Thoracic aorta (tissue), 2 donors: ENCODE measurements at regions not wholly inside any gene's neighbourhood (a gene's known extent, or its start where the extent isn't known, plus 50 kb on each side); places are given as distances from the start of the nearest gene placed in this dataset.

Experiments used
- ATAC-seq: fragments of 150-250 bp; one replicate; pipeline ENCODE4 v1.8.0; 2017; ENCODE audit warnings: low read depth; ENCODE audit not compliant: insufficient number of reproducible peaks, low FRiP score
- DNase-seq: peaks from one replicate; pipeline ENCODE4 v3.0.0-alpha.2; 2020; ENCODE audit warnings: low spot score
- H3K27ac ChIP-seq, 2 donors: fragments of 200-600 bp; sonication (generic); 1 replicate in 1 of 2; 2 replicates in 1 of 2; pipeline ENCODE4 v1.5.1; 2016; ENCODE audit warnings: mild to moderate bottlenecking in 2 of 2, moderate library complexity in 2 of 2
- H3K27me3 ChIP-seq: fragments of 200-600 bp; sonication (generic); replicated peaks from 2 replicates; pipeline ENCODE4 v1.6.0; 2016; ENCODE audit warnings: mild to moderate bottlenecking; ENCODE audit not compliant: insufficient read depth
- H3K36me3 ChIP-seq: fragments of 200-600 bp; sonication (generic); one replicate; pipeline ENCODE4 v1.5.1; 2016
- H3K4me1 ChIP-seq, 2 donors: fragments of 200-600 bp; sonication (generic); 1 replicate in 1 of 2; 2 replicates in 1 of 2; pipeline versions ENCODE4 v1.5.1 to v1.6.0; 2016; ENCODE audit warnings: low read depth in 2 of 2, mild to moderate bottlenecking in 1 of 2; ENCODE audit not compliant: control insufficient read depth in 1 of 2
- H3K4me3 ChIP-seq: fragments of 200-600 bp; sonication (generic); 2 replicates; pipeline ENCODE4 v1.5.1; 2016; ENCODE audit warnings: mild to moderate bottlenecking
- H3K9me3 ChIP-seq: fragments of 200-600 bp; sonication (generic); 2 replicates; pipeline ENCODE4 v1.5.1; 2016
- CTCF ChIP-seq: fragments of 200-600 bp; sonication (generic); IDR thresholded peaks from one replicate; pipeline ENCODE4 v1.5.1; 2019; ENCODE audit warnings: antibody characterized with exemption

DNA sequence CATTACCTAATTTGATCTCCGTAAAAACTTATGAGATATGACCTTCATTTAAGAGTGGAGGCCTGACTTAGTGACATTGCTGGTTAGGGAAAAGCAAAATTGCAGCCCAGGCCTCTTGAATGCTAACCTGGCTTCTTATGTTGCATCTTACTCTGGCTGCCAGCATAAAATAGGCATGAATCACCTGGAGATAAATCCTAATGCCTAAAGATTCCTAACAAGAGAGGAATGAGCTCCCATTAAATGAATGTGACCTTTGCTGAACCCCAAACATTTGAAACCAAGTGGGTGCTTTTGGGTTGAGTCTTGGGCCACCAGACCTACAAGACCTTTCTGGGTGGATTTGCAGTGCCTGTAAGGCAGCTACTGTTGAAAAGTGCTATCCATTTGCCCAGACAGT is 1145.6 kb upstream of the TENM4 start:
- no peak for TF ChIP-seq CTCF
- Histone ChIP-seq H3K27ac (no peak overlapping the region), H3K4me1 (no peaks in the 10 kb centered on the region), H3K4me3 (no peak overlapping the region), H3K9me3 (no peaks in the 10 kb centered on the region), H3K27me3 (no peaks in the 10 kb centered on the region), H3K36me3 (no peaks in the 10 kb centered on the region)
- no peak for ATAC-seq
- DNase-seq = no peak

DNA sequence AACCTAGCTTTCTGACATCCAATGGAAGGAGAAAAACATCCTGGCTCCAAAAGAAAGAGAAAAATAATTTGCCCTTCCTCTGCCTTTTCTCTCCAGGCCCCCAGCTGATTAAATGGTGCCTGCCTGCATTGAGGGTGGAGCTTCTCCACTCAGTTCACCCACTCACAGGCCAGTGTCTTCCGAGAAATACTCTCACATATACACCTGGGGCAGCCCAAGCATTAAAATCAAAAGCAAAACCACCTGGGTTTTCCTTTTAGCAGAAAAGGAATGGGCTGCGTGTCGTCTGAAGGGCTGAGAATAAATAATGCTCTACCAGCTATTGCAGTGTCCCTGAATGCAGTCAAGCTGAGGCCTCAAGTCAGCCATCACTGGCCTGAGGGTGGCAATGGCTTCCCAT is 1143.8 kb upstream of the TENM4 start:
- no peaks in the 10 kb centered on the region for H3K36me3 ChIP-seq
- DNase-seq (no peak), ATAC-seq (no peak)
- H3K9me3 ChIP-seq = no peaks in the 10 kb centered on the region
- no peak overlapping the region for H3K4me3 ChIP-seq
- H3K4me1 ChIP-seq = no peaks in the 10 kb centered on the region
- H3K27ac ChIP-seq = no peak overlapping the region
- H3K27me3 ChIP-seq = no peaks in the 10 kb centered on the region
- no peak for TF ChIP-seq CTCF

DNA sequence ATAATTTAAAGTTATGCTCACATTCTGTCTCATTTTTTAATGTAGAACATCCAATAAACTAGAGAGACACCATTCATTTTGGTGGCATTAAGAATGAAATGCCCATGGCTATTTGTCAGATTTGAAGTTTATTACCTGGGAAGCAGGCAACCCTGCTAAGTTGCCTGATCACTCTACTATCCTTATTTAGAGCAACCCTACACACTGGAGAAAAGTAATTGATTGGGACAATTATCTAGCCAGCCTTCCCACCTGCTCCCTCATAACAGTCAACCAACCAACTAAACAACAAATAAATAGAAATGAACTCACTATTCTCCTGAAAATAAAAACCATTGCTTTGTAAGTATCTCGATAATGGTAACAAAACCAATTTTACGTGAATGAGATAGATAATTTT is 1129.0 kb upstream of the TENM4 start:
- Histone ChIP-seq H3K4me3 (no peak overlapping the region), H3K4me1 (no peaks in the 10 kb centered on the region), H3K27me3 (no peaks in the 10 kb centered on the region), H3K36me3 (no peaks in the 10 kb centered on the region), H3K9me3 (no peaks in the 10 kb centered on the region), H3K27ac (no peak overlapping the region)
- no peak for DNase-seq
- no peak for TF ChIP-seq CTCF
- no peak for ATAC-seq

DNA sequence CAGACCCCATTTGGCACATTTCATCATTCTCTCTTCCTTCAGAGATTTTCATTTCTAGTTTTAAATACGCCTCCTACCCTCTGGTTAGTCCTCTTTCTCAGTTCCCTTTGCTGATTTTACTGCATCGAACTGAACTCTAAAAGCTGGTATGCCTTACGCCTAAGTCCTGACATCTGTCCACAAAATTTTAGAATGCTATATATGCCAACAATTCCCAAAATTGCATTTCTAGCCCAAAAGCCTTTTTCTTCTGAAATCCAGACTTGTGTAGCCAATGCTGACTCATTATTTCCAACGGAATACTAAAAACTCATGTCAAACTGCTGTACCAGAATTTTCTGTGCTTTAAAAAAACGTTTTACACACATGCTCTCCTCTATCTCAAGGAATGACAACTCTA is 1124.4 kb upstream of the TENM4 start:
- ATAC-seq = no peak
- H3K4me1 ChIP-seq = no peaks in the 10 kb centered on the region
- TF ChIP-seq CTCF = no peak

DNA sequence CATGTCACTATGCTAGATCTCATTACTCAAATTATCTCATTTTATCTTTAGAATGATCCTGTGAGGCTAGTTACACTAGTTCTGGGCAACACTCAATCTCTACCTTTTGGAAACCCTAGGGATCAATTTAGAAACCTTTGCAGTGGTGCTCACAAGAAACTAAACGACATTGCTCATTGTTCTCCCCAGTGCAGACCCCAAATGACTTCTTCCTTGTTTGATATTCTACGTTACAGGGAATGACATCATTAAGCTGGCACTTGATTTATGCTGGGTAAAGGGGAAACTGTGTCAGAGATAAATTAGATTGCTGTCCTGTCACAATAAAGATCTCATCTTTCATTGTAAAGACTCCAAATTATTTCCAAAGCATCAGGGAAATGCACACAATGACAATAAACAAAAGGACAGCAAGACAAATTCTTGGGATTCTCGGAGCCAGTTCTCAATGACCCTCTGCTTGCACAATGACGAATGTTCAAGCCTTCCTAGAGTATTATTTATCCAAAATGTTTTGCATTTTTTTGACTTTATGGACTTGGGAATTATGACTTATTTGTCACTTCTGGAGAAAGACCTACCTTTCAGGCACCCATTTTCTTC is 1121.8 kb upstream of the TENM4 start:
- TF ChIP-seq CTCF = no peak
- H3K27me3 ChIP-seq = no peaks in the 10 kb centered on the region
- ATAC-seq = no peak
- H3K27ac ChIP-seq = no peak overlapping the region
- no peaks in the 10 kb centered on the region for H3K4me1 ChIP-seq
- H3K4me3 ChIP-seq = no peak overlapping the region
- H3K36me3 ChIP-seq = no peaks in the 10 kb centered on the region
- no peaks in the 10 kb centered on the region for H3K9me3 ChIP-seq
- DNase-seq = no peak

More for the DNA sequence above, 1124.4 kb upstream of the TENM4 start:
- no peaks in the 10 kb centered on the region for H3K27me3 ChIP-seq
- H3K27ac ChIP-seq = no peak overlapping the region
- H3K9me3 ChIP-seq = no peaks in the 10 kb centered on the region
- no peaks in the 10 kb centered on the region for H3K36me3 ChIP-seq
- no peak overlapping the region for H3K4me3 ChIP-seq
- DNase-seq = no peak
